DMS 273 treated with DMSO at 0.1 percent for 48 hours (cell line): ENCODE measurements at regions not wholly inside any gene's neighbourhood (a gene's known extent, or its start where the extent isn't known, plus 50 kb on each side); places are given as distances from the start of the nearest gene placed in this dataset.
A peak's percentile ranks its signal among the peaks of the same experiment; 100 is the strongest.

Experiments
- DNase-seq: peaks from one replicate; lab custom pipeline; 2025; lab: John Stamatoyannopoulos, UW

DNA sequence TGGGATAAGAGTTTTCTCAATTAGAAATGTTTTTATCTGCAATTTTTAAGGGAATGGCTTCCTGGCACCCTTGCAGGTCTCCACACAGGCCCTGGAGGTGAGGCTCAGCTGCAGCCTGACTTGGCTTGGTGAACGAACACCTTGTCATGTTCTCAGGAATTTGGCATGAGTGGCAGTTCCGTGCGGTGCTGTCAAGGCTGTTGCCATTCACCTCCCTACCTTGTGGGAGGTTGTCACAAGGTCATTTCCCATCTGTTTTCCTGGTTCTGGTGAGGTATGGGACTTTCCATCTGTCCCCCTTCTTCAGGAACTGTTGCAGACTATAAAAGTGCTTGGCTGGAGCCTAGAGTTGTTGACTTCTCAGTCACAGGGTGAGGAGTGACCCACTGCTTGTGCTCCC is 82.9 kb downstream of the ELOVL4 start:
- DNase-seq, result no peak

DNA sequence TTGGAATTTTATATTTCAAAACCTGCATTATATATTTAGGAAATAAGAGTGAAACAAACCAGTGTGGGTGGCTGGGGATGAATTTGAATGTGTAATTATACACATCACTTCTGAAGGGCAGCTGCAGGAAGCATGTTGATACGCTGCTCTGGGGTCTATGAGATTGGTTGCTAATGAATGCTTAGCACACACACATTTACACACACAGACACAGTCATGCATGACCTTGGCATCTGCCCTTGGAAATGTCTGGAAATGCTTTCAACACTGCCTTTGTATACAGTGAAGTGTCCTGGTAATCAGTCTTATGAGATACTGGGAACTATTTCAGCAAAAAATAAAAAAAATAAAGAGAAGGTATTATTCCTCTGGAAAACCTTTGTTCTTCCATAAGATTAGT is 83.4 kb downstream of the ELOVL4 start:
- DNase-seq, result no peak

DNA sequence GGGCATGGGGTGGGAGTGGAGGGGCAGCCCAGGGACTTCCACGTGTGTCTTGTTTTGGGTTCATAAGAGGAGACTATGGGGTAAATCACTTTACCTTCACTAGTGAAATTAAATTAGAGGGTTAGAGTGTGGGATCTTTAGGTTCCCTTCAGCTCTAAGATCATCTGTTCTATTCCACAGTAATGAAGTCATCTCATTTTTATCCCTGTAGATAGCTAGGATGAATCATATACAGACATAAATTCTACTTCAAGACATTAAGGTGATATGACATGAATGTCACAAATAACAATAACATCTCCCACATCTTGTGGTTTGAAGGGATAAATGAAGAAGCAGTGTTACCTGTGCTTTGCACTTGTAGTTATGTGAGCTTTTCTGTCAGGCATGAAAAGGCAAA is 83.8 kb downstream of the ELOVL4 start:
- DNase-seq, result no peak

GRCh38 chr6:79862711-79863110 is 84.6 kb downstream of the ELOVL4 start:
- no peak for DNase-seq

DNA sequence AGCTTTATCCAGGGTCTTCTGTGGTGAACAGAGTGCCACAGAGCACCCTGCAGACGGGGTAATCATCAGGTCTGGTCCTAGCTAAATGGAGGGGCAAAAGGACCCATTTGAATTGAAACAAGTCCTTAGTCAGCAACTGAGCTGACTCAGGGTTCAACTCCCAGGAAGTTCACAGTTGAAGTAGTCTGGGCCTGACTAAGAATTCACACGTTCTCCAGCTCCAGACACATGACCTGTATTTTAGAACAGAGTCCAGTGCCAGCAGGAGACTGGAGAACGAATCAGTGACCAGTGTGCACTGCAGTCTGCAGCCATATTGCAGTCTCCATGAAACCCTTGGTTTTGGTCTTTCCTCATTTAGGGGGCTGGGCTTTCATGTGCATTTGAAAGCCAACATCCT is 85.2 kb downstream of the ELOVL4 start:
- DNase-seq, result no peak

GRCh38 chr6:79861023-79861422 is 86.3 kb downstream of the ELOVL4 start:
- DNase-seq, result no peak

DNA sequence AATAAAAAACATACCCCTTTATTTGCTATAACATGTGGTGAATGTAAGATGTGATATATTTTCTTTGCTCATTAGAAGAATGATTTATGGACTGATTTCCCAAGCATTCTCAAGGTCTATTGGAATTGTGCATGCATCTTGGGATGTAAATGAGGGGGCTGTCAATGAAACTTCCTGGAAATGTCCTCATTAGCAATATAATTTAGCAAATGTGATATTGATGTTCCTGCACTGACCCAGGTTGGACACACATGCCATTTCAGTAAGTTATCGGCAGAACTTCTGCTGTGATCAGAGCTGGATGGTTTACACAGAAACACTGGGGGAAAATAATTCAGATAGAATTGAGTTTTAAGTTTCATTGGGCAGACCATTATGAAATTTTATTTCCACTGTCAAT is 99.9 kb downstream of the ELOVL4 start:
- DNase-seq, result no peak

DNA sequence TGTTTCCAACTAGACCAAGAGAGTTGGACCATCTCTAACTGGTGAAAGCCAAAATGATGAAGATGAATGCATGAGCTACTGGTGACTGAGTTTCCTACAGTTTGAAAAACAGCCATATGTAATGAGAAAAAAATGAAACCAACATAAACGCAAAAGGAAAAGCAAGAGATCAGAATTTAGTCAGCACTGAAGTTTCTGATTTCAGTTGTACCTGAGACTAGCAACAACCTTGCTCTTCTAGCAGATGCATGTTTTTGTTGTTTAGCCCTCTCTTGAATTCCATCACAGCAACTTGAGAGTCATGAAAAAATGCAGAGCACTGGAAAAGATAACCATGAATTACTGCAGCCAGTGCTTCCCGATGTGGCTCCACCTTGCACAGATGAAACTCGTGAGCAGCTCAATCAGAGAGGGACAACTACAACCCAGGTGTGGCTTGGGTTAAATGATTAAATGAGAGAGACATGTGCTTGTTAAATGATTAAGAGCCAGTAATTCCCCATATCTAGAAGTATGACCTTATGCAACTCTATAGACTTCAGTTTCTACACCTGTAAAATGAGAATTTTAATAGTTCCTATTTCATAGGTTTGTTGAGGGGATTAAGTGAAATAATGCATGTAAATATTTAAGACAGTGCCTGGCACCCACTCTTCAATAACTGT is 104.8 kb downstream of the ELOVL4 start:
- no peak for DNase-seq

DNA sequence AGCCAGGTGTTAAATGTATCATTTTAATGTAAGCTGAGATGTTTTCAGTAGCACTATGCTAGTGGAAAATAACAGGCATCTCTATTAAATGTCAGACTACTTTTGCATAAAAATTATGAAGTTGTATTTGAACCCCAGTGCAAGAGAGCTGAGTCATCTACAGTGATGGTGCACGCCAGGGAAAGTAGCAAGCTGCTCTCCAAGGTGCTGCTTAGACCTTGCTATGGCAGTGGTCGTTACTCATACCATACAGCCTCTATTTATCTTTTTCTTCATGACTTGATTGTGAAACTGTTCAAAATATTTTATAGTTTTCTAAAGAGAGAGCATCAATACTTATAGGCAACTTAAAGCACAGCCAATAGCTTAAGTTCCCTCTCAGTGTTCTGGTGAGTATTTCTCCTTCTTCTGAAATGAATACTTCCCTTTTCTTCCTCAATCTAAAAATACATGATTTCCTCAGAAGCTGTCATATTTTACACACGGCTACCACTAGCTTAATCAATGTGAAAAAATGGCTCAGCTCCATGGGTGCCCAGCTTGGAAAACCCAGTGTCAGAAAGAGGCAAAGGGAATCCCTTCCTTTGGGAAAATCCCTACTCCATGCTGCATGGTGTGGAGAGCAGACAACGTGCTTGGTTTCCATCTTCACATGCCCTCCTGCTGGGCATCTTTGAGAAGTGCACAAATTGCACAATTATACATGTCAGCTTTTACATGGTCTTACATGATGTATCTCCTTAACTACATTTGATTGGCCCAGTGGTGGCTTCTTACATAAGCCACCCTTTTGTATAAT is 105.6 kb downstream of the ELOVL4 start:
- no peak for DNase-seq

DNA sequence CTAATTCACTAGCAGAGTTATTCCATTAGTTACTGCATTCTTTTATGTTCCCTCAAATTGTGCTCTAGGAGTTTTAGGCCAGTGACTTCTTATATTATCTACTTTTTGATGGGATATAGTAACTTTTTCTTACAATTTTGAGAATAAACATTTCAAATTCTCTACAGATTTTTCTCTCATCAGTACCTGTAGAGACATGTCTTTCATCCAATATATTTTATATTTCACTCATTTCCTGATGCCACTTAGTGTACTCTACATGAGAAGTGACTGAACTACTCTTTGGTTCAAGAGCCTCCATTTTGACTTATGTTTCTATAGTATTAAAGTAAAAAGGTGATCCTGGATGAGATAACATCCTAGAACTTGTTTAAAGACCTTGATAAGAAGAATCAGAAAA is 108.5 kb downstream of the ELOVL4 start:
- DNase-seq, result no peak

DNA sequence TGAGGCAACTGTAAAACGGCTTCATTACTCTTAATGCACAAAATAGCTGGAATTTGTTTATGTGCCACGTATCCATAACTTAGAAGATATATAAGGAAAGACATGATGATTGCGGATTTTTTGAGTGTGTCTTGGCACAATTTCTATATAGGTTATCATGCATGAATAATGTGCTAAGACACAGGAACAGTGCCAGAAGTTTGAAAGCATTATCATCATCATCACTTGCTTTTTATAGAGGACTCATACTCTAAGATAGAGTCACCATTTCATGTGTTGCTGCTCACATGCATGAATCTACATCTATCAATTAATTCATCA is 113.4 kb downstream of the ELOVL4 start:
- peak; percentile 29 for DNase-seq

DNA sequence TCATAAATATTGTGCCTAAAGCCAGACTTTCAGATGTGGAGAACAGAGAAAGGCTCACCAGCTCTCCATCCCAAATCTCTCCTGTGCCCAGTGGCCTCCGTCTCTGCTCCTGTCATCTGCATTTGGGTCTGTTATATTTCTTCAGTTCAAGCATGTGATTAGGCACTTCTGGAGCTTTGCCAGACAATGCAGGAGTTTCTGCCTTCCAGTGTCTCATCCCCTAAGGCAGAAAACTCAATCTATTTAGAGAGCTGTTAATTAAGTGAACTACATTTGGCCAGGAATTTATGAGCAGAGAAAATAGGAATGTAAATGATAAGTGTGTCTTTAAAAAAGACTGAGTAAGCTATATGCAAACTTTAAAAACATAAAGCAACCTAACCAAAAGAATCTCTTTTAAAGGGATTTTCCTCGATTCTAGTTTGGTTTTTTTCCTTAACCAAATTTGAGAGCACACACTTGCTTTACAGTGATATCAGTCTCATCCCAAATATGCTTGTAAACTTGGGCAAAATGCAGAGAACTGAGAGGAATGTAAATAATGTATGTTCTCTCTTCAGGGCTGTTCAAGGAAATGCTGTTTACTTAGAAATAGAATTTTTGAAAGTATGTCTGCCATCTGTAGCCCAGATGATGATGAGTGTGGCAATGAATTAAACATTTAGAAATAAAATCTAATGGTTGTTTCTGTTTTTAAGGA is 113.9 kb downstream of the ELOVL4 start:
- DNase-seq, result peak; percentile 19

GRCh38 chr6:79832723-79833122 is 114.6 kb downstream of the ELOVL4 start:
- DNase-seq, result no peak

- peak; percentile 8 for DNase-seq
Measured at GRCh38 chr6:79824202-79824601, 123.2 kb downstream of the ELOVL4 start.

DNA sequence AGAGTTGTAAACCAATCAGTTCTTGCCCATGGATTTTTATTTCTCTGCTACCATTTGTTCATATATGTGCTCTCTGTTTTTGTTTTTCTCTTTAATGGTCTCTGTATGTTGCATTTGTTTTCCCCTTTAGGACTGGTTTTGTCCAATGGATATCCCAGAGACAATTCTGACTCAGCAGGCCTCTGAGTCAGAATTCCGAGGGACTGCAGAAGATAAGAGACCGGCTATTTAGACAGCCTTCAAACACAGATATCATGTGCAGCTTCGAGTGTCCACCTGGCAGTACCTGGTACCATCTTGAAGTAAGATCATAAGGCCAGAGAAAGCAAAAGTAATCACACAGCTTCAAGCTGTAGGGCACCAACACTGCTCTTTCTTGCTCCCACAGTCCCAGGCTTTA is 125.5 kb downstream of the ELOVL4 start:
- no peak for DNase-seq

GRCh38 chr6:79818471-79818870 is 128.9 kb downstream of the ELOVL4 start:
- no peak for DNase-seq

- peak; percentile 26 for DNase-seq
Measured at GRCh38 chr6:79814940-79815339, 132.4 kb downstream of the ELOVL4 start.

DNA sequence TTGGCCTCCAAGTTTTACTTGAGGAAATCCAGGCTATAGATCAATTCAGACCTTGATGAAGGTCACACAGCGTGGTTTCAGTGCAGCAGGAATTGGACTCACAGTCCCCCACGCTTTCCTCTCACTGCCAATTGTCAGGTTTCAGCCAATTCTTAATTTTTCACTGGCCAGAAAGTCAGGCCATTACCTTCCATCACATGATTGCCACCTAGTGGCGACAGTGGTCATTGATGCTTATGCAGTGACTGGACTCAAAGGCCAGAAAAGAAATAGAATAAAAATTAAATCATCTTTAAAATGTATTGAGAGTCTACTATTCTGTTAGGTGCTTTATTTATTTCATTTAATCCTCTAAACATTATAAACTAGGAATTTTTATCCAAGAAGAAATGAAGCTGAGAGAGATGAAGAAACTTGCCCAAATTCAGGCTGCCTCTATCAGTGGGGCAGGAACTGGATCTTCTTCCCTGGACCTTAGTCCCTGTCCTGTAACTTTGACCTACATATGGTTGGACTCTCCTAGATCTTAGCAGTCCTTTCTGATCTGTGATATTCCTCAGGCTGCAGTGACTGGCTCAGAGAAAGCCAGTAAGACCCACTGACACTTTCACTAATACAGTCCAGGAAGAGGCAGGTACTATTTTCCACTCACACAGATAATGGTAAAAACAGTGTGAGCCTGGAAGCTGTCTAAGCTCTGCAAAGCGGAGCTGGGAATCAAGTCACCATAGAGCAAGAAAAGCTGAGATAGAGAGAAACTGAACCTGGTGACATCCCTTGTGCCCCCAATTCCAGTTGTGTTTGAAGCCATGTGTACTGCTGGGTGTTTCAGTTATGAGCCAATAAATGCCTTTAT is 133.3 kb downstream of the ELOVL4 start:
- peak; percentile 20 for DNase-seq

DNA sequence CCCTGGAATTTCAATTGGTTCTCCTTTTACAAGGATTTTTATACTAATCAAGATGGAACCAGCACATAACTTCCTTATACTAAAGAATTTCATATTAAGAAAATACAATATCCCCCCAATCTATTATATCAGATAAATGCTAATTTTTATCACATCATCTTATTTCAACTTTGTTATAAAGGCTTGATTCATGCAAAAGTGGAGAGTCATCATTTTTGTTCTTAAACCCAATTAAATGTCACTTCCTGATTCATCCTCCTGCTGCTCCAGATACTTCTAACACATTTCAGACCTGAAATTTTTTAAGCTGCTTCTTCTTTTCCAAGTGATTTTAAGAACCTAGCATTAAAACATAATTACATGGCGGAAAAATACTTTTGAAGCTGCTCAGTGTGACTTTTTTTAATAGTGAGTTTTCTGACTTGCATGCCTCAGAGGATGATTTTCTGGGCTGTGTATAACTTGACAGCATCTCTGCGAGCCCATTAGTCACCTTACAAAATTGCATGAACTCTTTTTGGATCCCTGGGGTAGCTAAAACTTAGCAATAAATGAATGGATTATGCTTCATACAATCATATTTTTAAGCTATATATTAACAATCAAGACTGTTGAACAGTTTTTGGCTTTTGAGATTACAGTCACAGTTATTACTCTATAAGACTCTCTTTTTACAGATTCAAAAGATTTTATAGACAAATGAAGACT is 134.1 kb downstream of the ELOVL4 start:
- DNase-seq, result no peak

DNA sequence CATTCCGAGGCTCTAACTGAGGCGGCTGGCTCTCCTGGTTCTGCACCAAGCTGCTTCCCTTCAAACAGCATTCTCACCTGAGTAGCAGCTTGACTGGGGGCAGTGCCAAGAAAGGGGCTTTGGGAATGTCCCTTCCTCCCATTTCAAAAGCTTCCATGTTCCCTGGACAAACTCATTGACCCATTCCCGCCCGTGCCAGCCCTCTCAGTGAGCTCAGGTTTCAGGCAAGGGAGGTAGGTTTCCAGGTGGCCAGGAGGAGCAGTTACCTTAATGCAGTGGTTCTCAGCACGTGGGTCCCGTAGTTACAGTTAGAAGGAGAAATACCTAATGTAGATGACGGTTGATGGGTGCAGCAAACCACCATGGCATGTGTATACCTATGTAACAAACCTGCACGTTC is 135.2 kb downstream of the ELOVL4 start:
- no peak for DNase-seq

DNA sequence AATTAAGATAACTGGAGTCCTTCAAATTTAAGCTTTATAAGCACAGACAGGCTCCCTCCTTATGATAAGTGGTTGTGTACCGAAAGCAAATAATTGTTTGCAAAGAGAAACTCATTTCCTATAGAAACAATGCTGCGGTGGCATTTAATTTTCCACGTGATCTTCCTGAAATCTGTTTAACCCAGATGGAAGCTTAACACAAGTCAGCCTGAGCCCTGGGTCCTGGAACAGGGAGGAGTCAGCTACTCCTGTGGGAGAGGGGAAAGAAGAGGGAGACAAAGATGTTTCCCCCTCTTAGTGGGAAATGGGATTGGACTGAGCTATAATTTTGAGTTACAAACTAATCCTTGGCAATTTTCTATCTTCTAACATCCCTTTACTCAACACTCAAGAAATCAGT is 136.5 kb downstream of the ELOVL4 start:
- no peak for DNase-seq
